H9 (cell line): ENCODE measurements at regions not wholly inside any gene's neighbourhood (a gene's known extent, or its start where the extent isn't known, plus 50 kb on each side); places are given as distances from the start of the nearest gene placed in this dataset.

Experiments used
- DNase-seq: peaks from one replicate; pipeline ENCODE4 v3.0.0-alpha.2; 2017
- H2AFZ ChIP-seq: one replicate; pipeline ENCODE4 v1.6.1; 2013; ENCODE audit warnings: mild to moderate bottlenecking, low read length, control low read depth, moderate library complexity
- H2AK5ac ChIP-seq: 2 replicates; pipeline ENCODE4 v1.6.1; 2013; ENCODE audit warnings: low read length, control low read depth, mixed read lengths; ENCODE audit not compliant: insufficient read length
- H2BK120ac ChIP-seq: one replicate; pipeline ENCODE4 v1.6.1; 2013; ENCODE audit warnings: low read depth, mild to moderate bottlenecking, low read length, control low read depth, inconsistent platforms; ENCODE audit not compliant: poor library complexity, severe bottlenecking
- H2BK12ac ChIP-seq: 2 replicates; pipeline ENCODE4 v1.6.1; 2013; ENCODE audit warnings: low read length, control low read depth, mixed read lengths, low read depth; ENCODE audit not compliant: insufficient read length
- H2BK15ac ChIP-seq: 2 replicates; pipeline ENCODE4 v1.6.1; 2013; ENCODE audit warnings: low read depth, low read length, control low read depth
- H2BK20ac ChIP-seq: one replicate; pipeline ENCODE4 v1.6.1; 2013; ENCODE audit warnings: low read depth, mild to moderate bottlenecking, low read length, control low read depth, inconsistent platforms; ENCODE audit not compliant: poor library complexity, severe bottlenecking
- H2BK5ac ChIP-seq: 2 replicates; pipeline ENCODE4 v1.6.1; 2013; ENCODE audit warnings: low read length, control low read depth, mixed read lengths; ENCODE audit not compliant: insufficient read length
- H3K14ac ChIP-seq: 2 replicates; pipeline ENCODE4 v1.6.1; 2013; ENCODE audit warnings: low read length, control low read depth; ENCODE audit not compliant: insufficient read depth
- H3K18ac ChIP-seq: 2 replicates; pipeline ENCODE4 v1.6.1; 2013; ENCODE audit warnings: low read depth, mild to moderate bottlenecking, mixed read lengths, low read length, control low read depth; ENCODE audit not compliant: insufficient read length
- H3K23ac ChIP-seq: 2 replicates; pipeline ENCODE4 v1.6.1; 2013; ENCODE audit warnings: low read length, control low read depth, mixed read lengths, low read depth; ENCODE audit not compliant: insufficient read length
- H3K23me2 ChIP-seq: 2 replicates; pipeline ENCODE4 v1.6.1; 2013; ENCODE audit warnings: low read depth, mild to moderate bottlenecking, mixed read lengths, low read length, control low read depth; ENCODE audit not compliant: insufficient read length, poor library complexity, severe bottlenecking
- H3K27ac ChIP-seq: 2 replicates; pipeline ENCODE4 v1.5.1; 2013; ENCODE audit warnings: low read length, control low read depth, mixed read lengths, low read depth; ENCODE audit not compliant: insufficient read length
- H3K27me3 ChIP-seq: 2 replicates; pipeline ENCODE4 v1.6.1; 2013; ENCODE audit warnings: low read length, control low read depth, inconsistent platforms; ENCODE audit not compliant: insufficient read depth
- H3K4ac ChIP-seq: 2 replicates; pipeline ENCODE4 v1.6.1; 2013; ENCODE audit warnings: low read depth, mild to moderate bottlenecking, control low read depth, inconsistent platforms, low read length, moderate library complexity
- H3K4me1 ChIP-seq: 2 replicates; pipeline ENCODE4 v1.6.1; 2013; ENCODE audit warnings: low read length, control low read depth, inconsistent platforms; ENCODE audit not compliant: insufficient read depth
- H3K4me2 ChIP-seq: 2 replicates; pipeline ENCODE4 v1.6.1; 2013; ENCODE audit warnings: low read length, control low read depth, mixed read lengths; ENCODE audit not compliant: insufficient read length, insufficient read depth
- H3K56ac ChIP-seq: 2 replicates; pipeline ENCODE4 v1.6.1; 2013; ENCODE audit warnings: low read depth, mild to moderate bottlenecking, mixed read lengths, low read length, control low read depth; ENCODE audit not compliant: insufficient read length
- H3K79me1 ChIP-seq: 2 replicates; pipeline ENCODE4 v1.6.1; 2013; ENCODE audit warnings: low read depth, mild to moderate bottlenecking, moderate library complexity, low read length, control low read depth, inconsistent platforms; ENCODE audit not compliant: insufficient read depth, poor library complexity, severe bottlenecking
- H3K79me2 ChIP-seq: 2 replicates; pipeline ENCODE4 v1.6.1; 2013; ENCODE audit warnings: low read length, control low read depth, inconsistent platforms; ENCODE audit not compliant: insufficient read depth
- H3K9ac ChIP-seq: 2 replicates; pipeline ENCODE4 v1.6.1; 2013; ENCODE audit warnings: low read length, control low read depth, mixed read lengths; ENCODE audit not compliant: insufficient read length; ENCODE audit errors: extremely low read depth
- H3K9me3 ChIP-seq: one replicate; pipeline ENCODE4 v1.6.1; 2013; ENCODE audit warnings: low read depth, low read length, inconsistent platforms; ENCODE audit not compliant: control insufficient read depth
- H3T11ph ChIP-seq: one replicate; pipeline ENCODE4 v1.6.1; 2013; ENCODE audit warnings: mild to moderate bottlenecking, low read length, control low read depth, inconsistent platforms
- H4K20me1 ChIP-seq: one replicate; pipeline ENCODE4 v1.6.1; 2013; ENCODE audit not compliant: control insufficient read depth, insufficient read length, insufficient read depth
- H4K5ac ChIP-seq: 2 replicates; pipeline ENCODE4 v1.6.1; 2013; ENCODE audit warnings: low read depth, mild to moderate bottlenecking, mixed read lengths, low read length, control low read depth; ENCODE audit not compliant: insufficient read length
- H4K8ac ChIP-seq: replicated peaks from 2 replicates; pipeline ENCODE4 v1.6.1; 2013; ENCODE audit warnings: low read length, control low read depth, mixed read lengths, low read depth; ENCODE audit not compliant: insufficient read length
- H4K91ac ChIP-seq: 2 replicates; pipeline ENCODE4 v1.6.1; 2013; ENCODE audit warnings: low read depth, mild to moderate bottlenecking, moderate library complexity, mixed read lengths, low read length, control low read depth; ENCODE audit not compliant: insufficient read length
- H3K27ac Mint-ChIP-seq, 3 experiments: 2 replicates in 2 of 3; 3 replicates in 1 of 3; pipeline ENCODE4 v1.8.0; 2020 to 2021; ENCODE audit warnings: mixed read lengths in 3 of 3, mild to moderate bottlenecking in 1 of 3, moderate library complexity in 1 of 3
- H3K27me3 Mint-ChIP-seq: 2 replicates; pipeline ENCODE4 v1.8.0; 2021; ENCODE audit warnings: low read depth, mild to moderate bottlenecking, moderate library complexity, mixed read lengths
- H3K36me3 Mint-ChIP-seq, 3 experiments: 2 replicates in 2 of 3; 3 replicates in 1 of 3; pipeline ENCODE4 v1.8.0; 2020 to 2021; ENCODE audit warnings: low read depth in 3 of 3, mixed read lengths in 3 of 3; ENCODE audit not compliant: insufficient read depth in 1 of 3
- H3K4me1 Mint-ChIP-seq, 2 experiments: 2 replicates each; pipeline ENCODE4 v1.8.0; 2020; ENCODE audit warnings: mixed read lengths in 2 of 2
- H3K4me3 Mint-ChIP-seq, 2 experiments: 2 replicates in 1 of 2; 3 replicates in 1 of 2; pipeline ENCODE4 v1.8.0; 2020 to 2021; ENCODE audit warnings: mild to moderate bottlenecking in 2 of 2, mixed read lengths in 2 of 2, moderate library complexity in 1 of 2
- H3K9me3 Mint-ChIP-seq, 2 experiments: 2 replicates in 1 of 2; 3 replicates in 1 of 2; pipeline ENCODE4 v1.8.0; 2020; ENCODE audit warnings: mild to moderate bottlenecking in 2 of 2, mixed read lengths in 2 of 2, moderate library complexity in 1 of 2
- WGBS: extraction: QIAGEN DNeasy Blood & Tissue Kit; methylation state at CpG from one replicate; pipeline ENCODE4 v1.1.7; 2013; ENCODE audit warnings: missing lambda C conversion rate, low lambda C conversion rate, mixed read lengths; ENCODE audit not compliant: insufficient read length; ENCODE audit errors: extremely low coverage; 5-methylcytosine and 5-hydroxymethylcytosine counted together
- TF ChIP-seq, protein P1 (sequence below): fragments of 200-600 bp; sonication (generic); conservative IDR thresholded peaks from 3 replicates; pipeline ENCODE4 v1.8.0; 2021; ENCODE audit warnings: antibody characterized with exemption, mild to moderate bottlenecking

DNA sequence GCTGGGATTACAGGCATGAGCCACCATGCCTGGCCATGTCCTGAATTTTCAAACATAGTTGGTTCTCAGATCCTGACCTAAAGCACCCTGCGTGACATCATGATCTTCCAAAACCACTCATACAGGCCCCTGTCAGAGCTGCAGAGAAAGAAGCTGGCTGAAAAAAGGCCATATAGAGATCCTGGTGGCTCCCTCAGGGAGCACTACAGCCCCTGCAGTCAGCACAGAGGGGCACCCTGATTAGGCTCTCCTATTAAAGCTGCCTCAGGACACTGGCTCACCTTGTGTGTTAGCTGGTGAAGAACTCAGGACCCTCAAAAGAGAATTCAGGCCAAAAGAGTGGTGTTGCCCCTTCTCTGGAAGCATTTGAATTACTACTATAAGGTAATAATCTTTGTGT is 249.7 kb upstream of the MCTP2 start:
- no peak overlapping the region for H3K27ac ChIP-seq
- no peaks in the 10 kb centered on the region for H4K20me1 ChIP-seq
- no peaks in the 10 kb centered on the region for H3K4me1 ChIP-seq
- no peak overlapping the region for H2BK12ac ChIP-seq
- no peak overlapping the region for H3K14ac ChIP-seq
- peaks cover 0 to 6% of the 10 kb centered on the region in 2 experiments; a peak in 2 of 4 replicates for H3K4me1 Mint-ChIP-seq
- no peak overlapping the region for H4K91ac ChIP-seq
- H3K27me3 ChIP-seq = no peaks in the 10 kb centered on the region
- no peak overlapping the region for H2BK15ac ChIP-seq
- H3K27me3 Mint-ChIP-seq = no peaks in the 10 kb centered on the region; the same call in 1 of the 2 replicates
- H3T11ph ChIP-seq = no peak overlapping the region
- H3K36me3 Mint-ChIP-seq = no peaks in the 10 kb centered on the region
- H3K9me3 Mint-ChIP-seq = no peaks in the 10 kb centered on the region
- H3K23me2 ChIP-seq = no peaks in the 10 kb centered on the region
- no peak overlapping the region for H3K27ac Mint-ChIP-seq
- H2AK5ac ChIP-seq = no peak overlapping the region
- no peak overlapping the region for H4K5ac ChIP-seq
- no peaks in the 10 kb centered on the region for H3K9me3 ChIP-seq
- H3K56ac ChIP-seq = no peak overlapping the region
- H2BK5ac ChIP-seq = no peak overlapping the region
- H2AFZ ChIP-seq = no peak overlapping the region
- no peak overlapping the region for H3K9ac ChIP-seq
- no peak overlapping the region for H2BK120ac ChIP-seq
- no peak overlapping the region for H4K8ac ChIP-seq
- TF ChIP-seq, protein P1, sequence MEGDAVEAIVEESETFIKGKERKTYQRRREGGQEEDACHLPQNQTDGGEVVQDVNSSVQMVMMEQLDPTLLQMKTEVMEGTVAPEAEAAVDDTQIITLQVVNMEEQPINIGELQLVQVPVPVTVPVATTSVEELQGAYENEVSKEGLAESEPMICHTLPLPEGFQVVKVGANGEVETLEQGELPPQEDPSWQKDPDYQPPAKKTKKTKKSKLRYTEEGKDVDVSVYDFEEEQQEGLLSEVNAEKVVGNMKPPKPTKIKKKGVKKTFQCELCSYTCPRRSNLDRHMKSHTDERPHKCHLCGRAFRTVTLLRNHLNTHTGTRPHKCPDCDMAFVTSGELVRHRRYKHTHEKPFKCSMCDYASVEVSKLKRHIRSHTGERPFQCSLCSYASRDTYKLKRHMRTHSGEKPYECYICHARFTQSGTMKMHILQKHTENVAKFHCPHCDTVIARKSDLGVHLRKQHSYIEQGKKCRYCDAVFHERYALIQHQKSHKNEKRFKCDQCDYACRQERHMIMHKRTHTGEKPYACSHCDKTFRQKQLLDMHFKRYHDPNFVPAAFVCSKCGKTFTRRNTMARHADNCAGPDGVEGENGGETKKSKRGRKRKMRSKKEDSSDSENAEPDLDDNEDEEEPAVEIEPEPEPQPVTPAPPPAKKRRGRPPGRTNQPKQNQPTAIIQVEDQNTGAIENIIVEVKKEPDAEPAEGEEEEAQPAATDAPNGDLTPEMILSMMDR = no peak
- no peaks in the 10 kb centered on the region for H3K79me2 ChIP-seq
- H3K4ac ChIP-seq = no peak overlapping the region
- H3K4me2 ChIP-seq = no peak overlapping the region
- no peak overlapping the region for H3K18ac ChIP-seq
- H3K4me3 Mint-ChIP-seq = no peak overlapping the region; a peak in 1 of 5 replicates
- no peak overlapping the region for H2BK20ac ChIP-seq
- DNase-seq = no peak
- H3K79me1 ChIP-seq = no peaks in the 10 kb centered on the region
- WGBS = no CpG with 5 or more reads among the region's 1 CpG
- no peak overlapping the region for H3K23ac ChIP-seq
